D721Med (cell line): ENCODE measurements at regions not wholly inside any gene's neighbourhood (a gene's known extent, or its start where the extent isn't known, plus 50 kb on each side); places are given as distances from the start of the nearest gene placed in this dataset.

Source experiments
- DNase-seq: peaks from one replicate; pipeline ENCODE4 v3.0.0; 2011; ENCODE audit warnings: low spot score; ENCODE audit not compliant: insufficient read length
- FAIRE-seq: peaks from 2 replicates; lab custom pipeline; 2011; peaks lifted over from hg19 to GRCh38; lab: Jason Lieb, UNC
- CTCF ChIP-seq: IDR thresholded peaks from 2 replicates; pipeline ENCODE4 v1.5.1; 2012; ENCODE audit warnings: mild to moderate bottlenecking, control low read depth; ENCODE audit not compliant: insufficient read depth; ENCODE audit errors: missing control alignments

DNA sequence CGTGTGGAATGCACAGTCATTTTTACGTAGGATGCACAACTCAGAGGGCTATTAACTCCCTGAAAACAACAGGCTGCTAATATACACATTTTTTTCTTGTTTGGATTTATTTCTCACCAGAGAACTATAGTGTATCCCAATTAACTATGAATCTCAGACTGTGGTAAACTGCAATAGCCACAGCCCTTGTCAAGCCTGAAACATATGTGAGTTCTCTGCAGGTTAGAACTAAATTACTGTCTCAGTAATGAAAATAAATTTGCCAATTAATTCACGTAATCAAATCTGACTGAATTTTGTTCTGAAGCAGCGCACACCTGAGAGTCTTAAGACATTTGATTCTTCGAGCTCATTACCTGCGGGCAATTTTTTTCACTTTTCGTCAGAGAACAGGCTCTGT lies 318.6 kb downstream of the PMP22 start:
- DNase-seq (no peak), FAIRE-seq (no peak)
- no peak for TF ChIP-seq CTCF

- TF ChIP-seq CTCF, result no peak
- no peak for FAIRE-seq
Observed at GRCh38 chr17:14942526-14943190, 322.5 kb downstream of the PMP22 start.

DNA sequence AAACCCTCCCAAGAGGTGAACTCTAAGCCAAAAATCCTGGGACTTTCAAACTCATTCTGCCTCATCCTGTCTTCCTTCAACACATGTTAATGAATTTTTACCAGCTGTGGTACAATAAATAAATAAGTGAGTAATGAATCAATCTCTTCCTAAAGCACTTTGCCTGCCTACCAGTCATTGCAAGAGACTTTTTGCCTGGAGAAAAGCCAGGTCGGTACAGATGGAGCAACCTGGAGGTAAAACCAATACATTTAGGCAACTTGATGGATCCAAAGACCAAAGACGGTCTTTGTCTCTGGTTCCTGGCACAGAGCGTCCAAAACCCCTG lies 324.2 kb downstream of the PMP22 start:
- FAIRE-seq, result no peak
- no peak for TF ChIP-seq CTCF
- no peak for DNase-seq

More at GRCh38 chr17:14942526-14943190, 322.5 kb downstream of the PMP22 start:
- no peak for DNase-seq

DNA sequence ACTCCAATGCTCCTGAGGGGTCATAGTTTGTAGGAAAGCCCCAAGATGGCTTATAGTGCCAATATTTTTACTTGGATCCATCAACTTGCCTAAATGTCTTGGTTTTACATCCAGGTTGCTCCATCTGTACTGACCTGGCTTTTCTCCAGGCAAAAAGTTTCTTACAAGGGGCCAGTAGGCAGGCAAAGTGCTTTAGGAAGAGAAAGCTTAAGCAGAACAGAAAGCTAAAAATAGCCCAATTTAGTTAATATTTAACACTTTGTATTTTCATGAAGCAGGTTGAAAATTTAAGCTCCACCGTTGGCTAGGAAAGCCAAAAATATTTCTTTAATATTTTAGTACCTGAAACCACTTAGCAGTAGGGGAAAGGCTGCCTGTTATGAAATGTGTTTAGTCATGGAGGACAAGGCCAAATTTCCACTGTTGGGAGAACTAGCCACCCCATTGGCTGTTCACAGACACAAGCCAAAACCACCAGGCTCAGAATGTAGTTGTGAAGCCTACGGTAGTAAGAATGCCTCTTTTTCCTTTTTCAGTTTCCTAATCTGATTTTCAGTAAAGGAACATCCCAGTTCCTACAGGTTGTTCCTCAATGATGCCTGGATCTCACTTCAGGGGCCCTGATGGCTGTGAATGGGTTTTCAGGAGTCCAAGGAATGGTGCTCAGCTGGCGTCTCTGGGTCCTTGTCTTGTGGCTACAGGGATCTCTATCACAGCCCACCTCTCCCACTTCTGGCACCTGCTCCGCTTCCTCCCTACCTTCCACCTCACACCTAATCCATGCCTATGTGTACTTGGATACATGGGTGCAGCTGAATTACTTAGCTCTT lies 324.8 kb downstream of the PMP22 start:
- FAIRE-seq (no peak), DNase-seq (no peak)
- TF ChIP-seq CTCF, result no peak

GRCh38 chr17:14935845-14936485 lies 329.2 kb downstream of the PMP22 start:
- TF ChIP-seq CTCF, result no peak
- DNase-seq (no peak), FAIRE-seq (no peak)

DNA sequence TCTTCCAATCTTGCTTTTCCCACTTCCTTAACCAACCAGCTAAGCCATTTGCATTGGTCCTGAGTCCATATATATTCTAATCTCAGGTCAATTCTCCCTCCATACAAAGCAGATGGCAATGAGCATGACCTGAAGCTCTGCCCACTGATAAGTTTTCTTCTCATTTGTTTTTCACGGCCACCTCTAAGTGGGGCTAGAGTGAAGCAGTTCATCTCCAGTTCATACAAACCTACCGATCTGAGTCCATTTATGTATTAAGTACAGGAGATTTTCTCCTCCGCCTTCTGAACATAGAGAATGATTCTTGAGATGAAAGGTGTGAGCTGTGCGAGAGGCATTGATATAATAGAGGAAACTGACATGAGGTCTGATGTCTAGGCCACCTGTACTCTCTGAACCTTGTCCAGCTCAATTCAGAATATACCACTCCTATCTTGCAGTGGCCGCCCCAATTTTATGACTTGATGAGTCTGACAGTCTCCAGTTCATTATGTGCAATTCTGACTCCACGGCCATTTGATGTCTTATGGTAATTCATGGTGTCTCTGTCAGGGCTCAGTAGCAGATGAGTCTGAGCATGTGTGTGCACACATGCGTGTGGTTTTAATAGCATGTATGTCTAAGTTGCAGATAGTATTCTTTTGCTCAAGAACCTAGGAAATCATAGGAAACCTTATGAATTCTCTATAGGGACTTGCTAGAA lies 329.8 kb downstream of the PMP22 start:
- DNase-seq, result no peak
- no peak for TF ChIP-seq CTCF
- no peak for FAIRE-seq
